CD4-positive, alpha-beta T cell treated with Interleukin-15 for 4 hours (primary cell): ENCODE measurements at regions not wholly inside any gene's neighbourhood (a gene's known extent, or its start where the extent isn't known, plus 50 kb on each side); places are given as distances from the start of the nearest gene placed in this dataset.

Experiments
- DNase-seq: peaks from one replicate; pipeline ENCODE4 v3.0.0-alpha.2; 2020; ENCODE audit warnings: low spot score

- no peak for DNase-seq
These were observed 63.2 kb upstream of the GHR start for GRCh38 chr5:42360056-42360455.

GRCh38 chr5:42360616-42361314 is 62.5 kb upstream of the GHR start:
- DNase-seq = no peak

GRCh38 chr5:42361315-42361688 is 61.9 kb upstream of the GHR start:
- no peak for DNase-seq

GRCh38 chr5:42366051-42366450 is 57.2 kb upstream of the GHR start:
- DNase-seq = no peak
